GM13976 (cell line): ENCODE measurements at regions not wholly inside any gene's neighbourhood (a gene's known extent, or its start where the extent isn't known, plus 50 kb on each side); places are given as distances from the start of the nearest gene placed in this dataset.

Source experiments
- DNase-seq: peaks from one replicate; pipeline ENCODE4 v3.0.0; 2012; ENCODE audit warnings: low spot score
- in situ Hi-C: fragments of 300-500 bp; cut with MboI; formaldehyde crosslinking; loops from one replicate; pipeline ENCODE4 v1.12.0; 2022; ENCODE audit warnings: low sequenced_read_pairs, mixed read lengths, inconsistent platforms; ENCODE audit not compliant: unreplicated experiment
- TF ChIP-seq, protein P1 (sequence below): IDR thresholded peaks from 2 replicates; pipeline ENCODE4 v1.5.1; 2012; ENCODE audit warnings: borderline replicate concordance, mild to moderate bottlenecking; ENCODE audit not compliant: insufficient read depth; ENCODE audit errors: extremely low read depth, missing control alignments, control extremely low read depth

DNA sequence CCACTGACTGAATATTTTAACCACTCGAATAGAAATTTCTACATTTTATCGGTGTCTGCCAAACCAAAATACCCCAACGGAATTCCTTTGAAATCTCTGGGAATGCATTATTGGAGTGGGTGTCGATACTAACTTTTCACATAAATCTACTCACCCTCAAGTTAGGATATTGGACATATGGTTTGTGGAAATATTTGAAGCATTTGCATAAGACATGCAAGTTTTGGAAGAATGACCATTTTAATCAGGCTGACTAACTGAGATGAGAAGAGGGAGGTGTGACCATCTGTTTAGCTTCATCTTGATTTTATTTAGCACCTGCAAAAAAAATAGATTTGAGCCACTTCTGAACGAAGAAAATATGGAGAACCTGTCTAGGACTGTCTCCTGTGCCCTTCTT lies 61.2 kb downstream of the KLF6 start:
- in situ Hi-C loops: no loop called here
- no peak for DNase-seq
- TF ChIP-seq, protein P1, sequence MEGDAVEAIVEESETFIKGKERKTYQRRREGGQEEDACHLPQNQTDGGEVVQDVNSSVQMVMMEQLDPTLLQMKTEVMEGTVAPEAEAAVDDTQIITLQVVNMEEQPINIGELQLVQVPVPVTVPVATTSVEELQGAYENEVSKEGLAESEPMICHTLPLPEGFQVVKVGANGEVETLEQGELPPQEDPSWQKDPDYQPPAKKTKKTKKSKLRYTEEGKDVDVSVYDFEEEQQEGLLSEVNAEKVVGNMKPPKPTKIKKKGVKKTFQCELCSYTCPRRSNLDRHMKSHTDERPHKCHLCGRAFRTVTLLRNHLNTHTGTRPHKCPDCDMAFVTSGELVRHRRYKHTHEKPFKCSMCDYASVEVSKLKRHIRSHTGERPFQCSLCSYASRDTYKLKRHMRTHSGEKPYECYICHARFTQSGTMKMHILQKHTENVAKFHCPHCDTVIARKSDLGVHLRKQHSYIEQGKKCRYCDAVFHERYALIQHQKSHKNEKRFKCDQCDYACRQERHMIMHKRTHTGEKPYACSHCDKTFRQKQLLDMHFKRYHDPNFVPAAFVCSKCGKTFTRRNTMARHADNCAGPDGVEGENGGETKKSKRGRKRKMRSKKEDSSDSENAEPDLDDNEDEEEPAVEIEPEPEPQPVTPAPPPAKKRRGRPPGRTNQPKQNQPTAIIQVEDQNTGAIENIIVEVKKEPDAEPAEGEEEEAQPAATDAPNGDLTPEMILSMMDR: no peak

DNA sequence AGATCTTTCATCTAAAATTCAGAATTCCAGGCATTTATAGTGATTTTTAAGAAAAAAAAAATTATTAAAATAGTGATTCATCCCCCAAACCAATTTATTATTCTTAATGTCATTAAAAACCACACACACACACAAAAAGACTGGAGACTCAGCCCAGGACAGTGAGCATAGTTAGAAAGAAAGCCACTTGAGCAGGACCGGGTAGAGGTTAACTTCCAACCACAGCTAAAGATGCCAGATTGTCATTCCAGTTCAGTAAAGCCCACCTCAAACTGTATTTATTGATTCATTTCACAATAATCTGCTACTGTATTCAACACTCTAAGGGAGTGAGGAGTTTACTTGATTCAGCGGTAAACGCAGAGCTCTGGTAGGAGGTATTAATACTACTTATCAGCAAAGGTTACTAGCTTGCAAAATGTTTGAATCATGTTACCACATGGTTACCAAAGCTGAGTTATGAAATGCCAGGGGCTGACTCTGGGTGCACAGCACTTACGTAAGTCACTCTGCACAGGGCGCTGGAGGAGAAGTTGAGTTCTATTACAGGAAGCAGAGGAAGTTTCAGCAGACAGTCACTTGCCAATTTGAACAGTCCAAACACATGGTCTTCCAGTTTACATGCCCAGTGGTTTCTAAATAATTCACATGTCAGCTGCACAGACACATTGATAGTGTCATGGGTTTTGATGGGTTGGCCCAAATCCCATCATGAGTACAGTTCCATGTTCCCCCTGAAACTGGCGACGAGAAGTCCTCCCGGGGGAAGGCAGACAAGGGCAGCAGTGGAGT lies 64.6 kb downstream of the KLF6 start:
- in situ Hi-C loops: no loop called here
- TF ChIP-seq, protein P1: no peak
- DNase-seq: no peak

DNA sequence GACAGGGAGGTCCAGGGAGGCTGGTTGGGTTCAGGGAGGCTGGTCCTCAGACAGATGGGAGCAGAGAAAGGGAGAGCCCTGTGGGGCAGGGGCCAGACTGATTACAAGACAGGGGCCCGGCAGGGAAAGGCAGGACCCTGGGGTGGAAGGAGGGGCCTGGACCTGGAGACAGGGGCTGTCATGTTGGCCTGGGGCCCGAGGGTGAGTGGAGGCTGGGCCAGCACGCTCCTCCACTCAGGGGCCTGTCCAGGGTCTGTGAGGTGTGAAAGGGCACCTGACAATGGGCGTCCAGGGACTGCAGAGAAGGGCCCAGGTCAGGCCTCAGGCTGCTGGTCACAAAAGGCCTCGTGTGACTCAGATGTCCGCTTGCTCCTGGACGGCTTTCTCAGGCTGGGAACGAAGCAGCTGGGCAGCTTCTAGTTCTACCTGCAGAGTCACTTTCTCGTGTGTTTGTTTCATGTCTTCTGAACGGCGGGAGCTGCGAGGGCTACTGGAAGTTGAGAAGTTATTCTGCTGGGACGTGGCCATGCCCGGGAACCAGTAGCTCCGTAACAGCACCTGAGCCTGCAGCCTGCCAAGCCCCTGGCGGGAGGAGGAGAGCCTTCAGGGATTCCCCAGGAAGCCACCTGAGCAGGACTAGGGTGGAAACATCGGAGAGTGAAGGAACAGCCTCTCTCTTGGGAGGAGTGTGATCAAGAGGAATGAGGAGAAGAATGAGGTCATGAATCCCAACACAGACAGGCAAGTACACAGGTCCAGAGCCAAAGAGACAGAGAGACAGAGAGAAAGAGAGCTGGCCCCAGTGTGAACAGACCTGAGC lies 65.8 kb downstream of the KLF6 start:
- TF ChIP-seq, protein P1: no peak
- DNase-seq: no peak
- in situ Hi-C loops: no loop called here

DNA sequence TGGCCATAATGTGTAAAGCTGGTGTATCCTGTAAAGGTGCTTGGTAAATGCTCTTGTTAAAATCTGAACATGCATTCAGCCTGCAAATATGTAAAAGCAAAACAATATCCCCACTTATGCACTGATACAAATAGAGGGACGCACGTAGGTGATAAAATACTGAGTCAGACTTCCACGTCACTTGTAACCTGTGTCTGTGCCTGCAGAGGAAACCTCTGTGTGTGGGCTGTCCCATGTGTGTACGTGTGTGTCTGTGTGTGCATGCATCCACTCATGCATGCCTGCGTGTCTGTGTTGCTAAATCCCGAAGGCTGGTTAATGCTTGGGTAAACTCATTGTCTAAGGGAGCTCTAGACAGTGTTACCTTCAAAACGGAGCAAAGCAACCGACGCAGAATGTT lies 68.9 kb downstream of the KLF6 start:
- TF ChIP-seq, protein P1: no peak
- in situ Hi-C loops: no loop called here
- DNase-seq: no peak

GRCh38 chr10:3714967-3715366 lies 70.0 kb downstream of the KLF6 start:
- in situ Hi-C loops: no loop called here
- TF ChIP-seq, protein P1: no peak
- no peak for DNase-seq

GRCh38 chr10:3714531-3714930 lies 70.5 kb downstream of the KLF6 start:
- no peak for DNase-seq
- TF ChIP-seq, protein P1: no peak
- in situ Hi-C loops: no loop called here
